ENCODE measurements at regions not wholly inside any gene's neighbourhood (a gene's known extent, or its start where the extent isn't known, plus 50 kb on each side); places are given as distances from the start of the nearest gene placed in this dataset.

DNA sequence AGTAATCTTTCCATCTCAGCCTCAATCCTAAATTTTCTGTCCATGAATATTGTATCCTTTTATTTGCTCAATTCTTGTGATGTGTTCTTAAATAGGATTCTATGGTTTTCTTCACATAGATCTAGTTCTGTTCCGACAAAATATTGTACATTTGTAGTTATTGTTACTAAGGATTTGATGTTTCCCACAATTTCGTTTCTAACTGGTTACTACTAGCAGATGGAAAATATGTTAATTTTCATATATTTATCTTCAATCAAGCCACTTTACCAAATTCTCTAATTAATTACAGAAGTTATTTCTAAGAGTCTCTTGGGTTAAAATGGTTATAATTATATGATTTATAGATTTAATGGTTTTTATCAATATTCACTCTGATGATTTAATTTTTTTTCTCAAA, 60.3 kb downstream of the SEC61B start:
- no peak for DNase-seq

GRCh38 chr9:99285965-99286364, 63.9 kb downstream of the SEC61B start:
- no peak for DNase-seq

- no peak for DNase-seq
Measured at GRCh38 chr9:99286536-99286935, 64.5 kb downstream of the SEC61B start.

DNA sequence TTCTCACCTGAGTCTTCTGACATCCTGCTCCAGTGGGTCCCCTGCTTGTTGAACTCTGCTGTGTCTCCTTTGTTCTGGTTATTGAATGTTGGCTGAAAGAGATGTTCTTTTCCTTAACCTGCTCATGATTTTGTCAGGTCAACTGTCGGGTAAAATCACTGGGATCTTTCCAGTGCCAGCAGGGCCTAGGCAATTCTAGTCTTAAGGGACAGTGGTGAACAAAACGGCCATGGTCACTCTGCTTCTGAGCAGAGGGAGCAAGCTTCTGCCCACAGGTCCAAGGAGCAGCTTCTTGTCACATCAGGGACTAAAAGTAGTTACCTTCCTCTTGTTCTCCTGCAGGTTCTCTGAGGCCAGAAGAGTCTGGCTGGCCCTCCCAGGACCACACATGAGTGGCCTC, 65.6 kb downstream of the SEC61B start:
- DNase-seq, result peak; percentile 30

GRCh38 chr9:99288830-99289229, 66.7 kb downstream of the SEC61B start:
- DNase-seq, result no peak

DNA sequence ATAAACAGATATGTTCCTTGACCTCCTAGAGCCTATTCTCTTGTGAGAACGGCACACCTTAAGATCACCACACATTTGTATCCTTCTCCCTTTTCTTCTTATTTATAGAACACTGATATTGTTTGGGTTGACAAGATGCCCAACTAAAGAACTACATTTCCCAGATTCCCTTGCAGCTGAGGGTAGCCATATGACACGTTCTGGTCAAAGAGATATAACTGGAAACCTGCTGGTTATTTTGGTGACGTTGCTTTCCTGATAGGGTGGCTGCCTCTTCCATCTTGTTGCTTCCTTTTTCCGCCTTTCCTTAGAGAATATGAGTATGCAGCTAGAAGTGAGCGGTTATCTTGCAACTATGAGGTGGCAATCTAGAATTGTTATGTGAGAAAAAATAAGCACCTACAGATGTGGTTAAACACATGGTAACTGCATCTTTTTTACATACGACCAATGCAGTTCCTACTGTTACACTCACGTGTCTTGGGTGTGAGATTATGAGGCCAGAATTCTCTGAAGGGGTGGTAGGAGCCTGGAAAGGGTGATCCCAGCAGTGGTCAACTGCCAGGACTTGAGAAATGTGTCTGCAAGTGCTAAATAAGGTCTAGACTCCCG, 72.9 kb downstream of the SEC61B start:
- no peak for DNase-seq

- DNase-seq, result peak; percentile 70
Measured at GRCh38 chr9:99296291-99296951, 74.3 kb downstream of the SEC61B start.

DNA sequence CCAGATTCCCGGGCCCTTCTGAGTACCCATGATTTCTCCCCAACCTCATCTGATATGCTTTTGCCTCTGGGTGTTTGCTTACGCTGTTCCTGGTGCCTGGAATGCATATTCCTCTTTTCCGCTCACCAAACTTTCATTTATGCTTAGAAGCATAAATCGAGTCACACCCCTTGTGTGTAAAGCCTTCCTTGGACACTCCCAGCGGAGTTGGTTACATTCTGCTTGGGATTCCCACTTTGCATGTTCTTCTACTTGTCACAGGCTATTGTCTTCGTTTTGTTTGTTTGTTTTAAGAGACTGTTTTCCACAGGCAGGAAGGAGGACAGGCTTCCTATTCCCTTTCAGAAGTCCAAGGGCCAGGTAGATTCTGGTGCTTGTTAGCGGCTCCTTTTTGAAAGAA, 76.5 kb downstream of the SEC61B start:
- DNase-seq, result no peak

- no peak for DNase-seq
Measured at GRCh38 chr9:99299211-99300102, 77.4 kb downstream of the SEC61B start.

DNA sequence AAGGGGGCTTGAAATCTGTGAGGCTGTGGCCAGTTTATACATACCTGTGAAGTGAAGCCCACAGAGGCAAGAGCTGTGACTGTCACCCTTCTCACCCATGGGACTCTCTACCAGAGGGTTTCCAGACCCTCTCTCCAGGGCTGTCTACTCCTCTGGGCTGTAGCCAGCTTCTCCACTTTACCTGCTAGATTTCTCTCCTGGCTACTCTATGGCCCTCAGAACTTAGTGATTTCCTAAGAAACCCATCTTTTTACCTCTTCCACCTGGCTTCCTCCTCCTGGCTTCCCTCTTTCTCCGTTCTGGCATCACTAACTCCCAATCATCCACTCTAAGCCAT, 78.0 kb downstream of the SEC61B start:
- DNase-seq, result no peak

- DNase-seq, result no peak
Measured at GRCh38 chr9:99300603-99301002, 78.5 kb downstream of the SEC61B start.

DNA sequence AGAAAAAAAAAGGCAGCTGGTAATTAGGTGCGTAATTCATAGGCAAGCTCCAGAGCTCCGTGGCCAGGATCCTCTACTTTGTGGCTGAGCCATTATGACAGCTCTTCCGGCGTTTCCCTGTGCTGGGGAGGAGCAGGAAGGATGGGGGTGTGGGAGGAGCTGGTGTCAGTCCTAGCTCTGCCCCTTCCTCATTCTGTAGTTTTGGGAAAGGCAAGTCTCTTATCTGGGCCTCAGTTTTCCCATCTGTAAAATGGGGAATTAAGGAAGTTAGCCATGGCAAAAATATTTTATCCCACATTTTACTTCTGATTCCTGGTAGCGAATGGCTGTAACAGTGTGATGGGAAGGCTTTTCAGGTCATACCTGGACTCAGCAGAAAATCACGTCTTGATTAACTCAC, 81.1 kb downstream of the SEC61B start:
- no peak for DNase-seq

DNA sequence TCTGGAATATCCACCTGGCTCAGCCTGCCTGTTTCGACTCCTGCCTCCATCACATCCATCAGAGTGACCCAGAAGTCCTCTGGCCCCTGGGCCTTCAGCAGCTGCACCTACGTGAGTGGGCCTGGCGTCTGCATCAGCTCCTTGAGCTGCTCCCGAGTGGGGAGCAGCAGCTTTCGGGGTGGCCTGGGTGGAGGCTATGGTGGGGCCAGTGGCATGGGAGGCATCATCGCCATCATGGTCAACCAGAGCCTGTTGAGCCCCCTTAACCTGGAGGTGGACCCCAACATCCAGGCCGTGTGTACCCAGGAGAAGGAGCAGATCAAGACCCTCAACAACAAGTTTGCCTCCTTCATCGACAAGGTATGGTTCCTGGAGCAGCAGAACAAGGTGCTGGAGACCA, 83.0 kb downstream of the SEC61B start:
- DNase-seq, result no peak

DNA sequence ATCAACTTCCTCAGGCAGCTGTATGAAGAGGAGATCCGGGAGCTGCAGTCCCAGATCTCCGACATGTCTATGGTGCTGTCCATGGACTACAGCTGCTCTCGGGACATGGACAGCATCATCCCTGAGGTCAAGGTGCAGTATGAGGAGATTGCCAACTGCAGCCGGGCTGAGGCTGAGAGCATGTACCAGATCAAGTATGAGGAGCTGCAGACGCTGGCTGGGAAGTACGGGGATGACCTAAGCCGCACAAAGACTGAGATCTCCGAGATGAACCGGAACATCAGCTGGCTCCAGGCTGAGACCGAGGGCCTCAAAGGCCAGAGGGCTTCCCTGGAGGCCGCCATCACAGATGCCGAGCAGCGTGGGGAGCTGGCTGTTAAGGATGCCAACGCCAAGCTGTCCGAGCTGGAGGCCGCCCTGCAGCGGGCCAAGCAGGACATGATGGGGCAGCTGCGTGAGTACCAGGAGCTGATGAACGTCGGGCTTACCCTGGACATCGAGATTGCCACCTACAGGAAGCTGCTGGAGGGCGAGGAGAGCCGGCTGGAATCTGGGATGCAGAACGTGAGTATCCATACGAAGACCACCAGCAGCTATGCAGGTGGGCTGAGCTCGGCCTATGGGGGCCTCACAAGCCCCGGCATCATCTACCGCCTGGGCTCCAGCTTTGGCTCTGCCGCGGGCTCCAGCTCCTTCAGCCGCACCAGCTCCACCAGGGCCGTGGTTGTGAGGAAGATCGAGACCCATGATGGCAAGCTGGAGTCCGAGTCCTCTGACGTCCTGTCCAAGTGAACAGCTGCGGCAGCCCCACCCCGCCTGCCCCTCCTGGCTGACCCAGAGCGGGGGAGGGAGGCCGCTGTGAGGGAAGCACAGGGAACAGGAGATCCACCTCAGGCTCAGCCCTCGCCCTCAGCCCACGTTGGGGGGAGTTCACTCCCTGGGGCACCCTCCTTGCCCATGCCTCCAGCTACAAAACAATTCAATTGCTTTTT, 84.0 kb downstream of the SEC61B start:
- no peak for DNase-seq

DNA sequence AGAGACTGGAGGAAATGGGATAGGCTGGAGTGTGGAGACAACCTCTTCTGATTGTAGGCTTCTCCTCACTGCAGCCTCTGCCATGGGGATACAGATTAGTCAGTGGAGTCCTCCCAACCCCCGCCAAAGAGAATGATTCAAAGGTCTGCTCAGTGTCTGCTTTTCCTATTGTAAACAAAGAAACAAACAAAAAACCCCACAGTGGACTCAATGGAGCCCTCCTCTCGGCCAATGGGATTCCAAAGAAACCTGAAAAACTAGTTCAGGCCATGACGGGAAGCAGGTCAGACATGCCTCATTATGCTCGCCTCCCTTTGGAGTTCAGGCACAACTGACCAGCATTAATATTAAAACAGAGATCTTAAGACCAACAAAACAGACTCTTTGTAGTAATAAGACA, 85.8 kb downstream of the SEC61B start:
- no peak for DNase-seq

GRCh38 chr9:99309141-99309939, 87.3 kb downstream of the SEC61B start:
- DNase-seq, result no peak

- DNase-seq, result no peak
Measured at GRCh38 chr9:99312736-99313135, 90.7 kb downstream of the SEC61B start.

- DNase-seq, result no peak
Measured at GRCh38 chr9:99319048-99319447, 97.0 kb downstream of the SEC61B start.

GRCh38 chr9:99322299-99322698, 100.2 kb downstream of the SEC61B start:
- DNase-seq, result no peak

DNA sequence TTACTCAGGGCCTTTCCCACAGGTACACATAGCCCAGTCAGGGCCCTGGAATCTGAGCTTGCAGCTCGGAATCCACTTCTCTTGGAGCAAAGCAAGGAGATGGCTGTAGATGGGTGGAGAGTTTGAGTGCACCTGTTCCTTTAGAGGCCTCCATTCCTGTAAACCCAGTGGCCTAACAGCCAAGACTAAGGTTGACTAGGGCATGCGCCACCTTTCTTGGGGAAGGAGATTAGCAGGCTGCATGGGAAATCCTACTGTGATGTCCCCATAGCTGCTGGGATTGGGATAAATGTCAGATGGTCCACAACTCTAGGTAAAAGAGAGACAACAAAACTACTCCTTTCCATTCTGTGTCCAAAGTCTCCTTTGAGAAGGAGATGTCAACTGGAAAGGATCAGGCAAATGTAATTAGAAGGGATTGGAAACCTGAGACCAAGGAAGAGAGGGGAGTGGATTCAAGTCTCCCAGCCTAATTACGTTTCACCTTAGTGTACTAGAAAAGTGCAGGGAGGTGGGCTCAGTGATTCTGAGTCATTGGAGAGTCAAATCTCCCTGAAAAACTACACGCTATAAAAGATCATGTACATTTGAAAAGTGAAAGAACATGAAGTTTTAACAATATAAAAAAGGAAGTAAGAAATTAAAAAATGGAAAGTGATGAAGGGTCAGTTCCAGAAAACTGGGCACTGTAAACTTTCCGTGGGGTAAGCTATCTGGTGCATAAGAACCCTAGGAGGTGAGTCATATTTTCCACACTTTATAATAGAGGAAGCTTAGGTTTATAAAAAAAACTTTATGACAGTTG, 104.2 kb downstream of the SEC61B start:
- DNase-seq, result no peak

- no peak for DNase-seq
Measured at GRCh38 chr9:99326917-99327189, 104.8 kb downstream of the SEC61B start.

Data from activated CD8-positive, alpha-beta memory T cell treated with anti-CD3 and anti-CD28 coated beads for 24 hours (primary cell).